H1 (cell line): ENCODE measurements at regions not wholly inside any gene's neighbourhood (a gene's known extent, or its start where the extent isn't known, plus 50 kb on each side); places are given as distances from the start of the nearest gene placed in this dataset.

ENCODE experiments used
- BRCA1 ChIP-seq: IDR thresholded peaks from 2 replicates; pipeline ENCODE4 v1.6.1; 2012; ENCODE audit warnings: low read depth, low read length, improper control_type of control experiment
- RAD21 ChIP-seq, 2 experiments: IDR thresholded peaks in 1 of 2; conservative IDR thresholded peaks in 1 of 2; 2 replicates each; pipeline ENCODE4 v1.6.1; 2011; ENCODE audit warnings: low read depth in 2 of 2, low read length in 2 of 2, improper control_type of control experiment in 1 of 2, inconsistent platforms in 1 of 2, mild to moderate bottlenecking in 1 of 2, moderate library complexity in 1 of 2

- TF ChIP-seq BRCA1 (no peak), RAD21 (IDR thresholded peaks at IDR 0.05 in 1 of 2, conservative IDR thresholded peaks at IDR 0.05 in 1 of 2; ENCODE audit: low read depth in 2 of 2, low read length in 2 of 2) (no peak)
Measured at GRCh38 chr18:27377251-27377650, 192.1 kb upstream of the CHST9 start (continued).
